Stimulated activated naive CD8-positive, alpha-beta T cell treated with anti-CD3 and anti-CD28 coated beads, Interleukin-15, Interleukin-2, amounts not matched to agents 100 U/mL and 50 U/mL, for 24 hours (primary cell): ENCODE measurements at regions not wholly inside any gene's neighbourhood (a gene's known extent, or its start where the extent isn't known, plus 50 kb on each side); places are given as distances from the start of the nearest gene placed in this dataset.
A peak's percentile ranks its signal among the peaks of the same experiment; 100 is the strongest.
"Not testable (repeated sequence)": the region's sequence is repeated elsewhere in the genome, so short reads cannot be mapped to it uniquely, and the experiment has no call there.

Source experiments
- ATAC-seq: fragments of 150-1000 bp; cut with Tn5 transposase; one replicate; pipeline ENCODE4 v1.10.0; 2021
- DNase-seq: peaks from one replicate; pipeline ENCODE4 v3.0.0; 2021

DNA sequence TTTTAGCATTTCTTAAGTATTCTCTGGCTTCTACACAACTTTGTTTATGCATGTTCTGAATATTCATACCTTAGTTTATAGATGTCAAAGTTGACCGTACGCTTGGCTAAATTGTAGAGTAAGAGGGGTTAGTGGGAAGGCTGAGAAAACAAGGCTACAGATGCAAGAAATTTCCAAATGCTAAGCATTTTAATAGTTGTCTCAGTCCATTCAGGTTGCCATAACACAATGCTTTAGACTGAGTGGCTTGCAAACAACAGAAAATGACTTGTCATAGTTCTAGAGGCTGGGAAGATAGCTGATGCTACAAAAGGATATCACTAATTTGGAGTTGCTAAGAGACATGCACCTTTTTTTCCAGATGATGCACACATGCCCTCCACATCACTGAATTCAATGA, 53.0 kb upstream of the C1QTNF3 start:
- DNase-seq, ATAC-seq: not testable (repeated sequence)

DNA sequence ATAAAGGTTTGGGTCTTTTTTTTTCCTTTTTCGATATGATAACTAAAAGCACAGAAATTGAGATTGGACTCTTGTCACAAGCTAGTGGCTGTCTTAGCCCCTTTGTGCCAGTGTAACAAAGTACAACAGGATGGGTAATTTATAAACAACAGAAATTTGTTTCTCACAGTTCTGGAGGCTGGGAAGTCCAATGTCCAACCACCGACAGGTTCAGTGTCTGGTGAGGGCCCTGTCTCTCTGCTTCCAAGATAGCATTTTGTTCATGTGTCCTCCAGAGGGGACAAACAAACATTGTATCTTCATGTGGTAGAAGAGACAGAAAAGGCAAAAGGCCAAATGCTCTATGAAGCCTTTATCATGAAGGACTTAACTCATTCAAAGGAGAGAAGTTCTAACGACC, 56.9 kb upstream of the C1QTNF3 start:
- not testable (repeated sequence) for DNase-seq, ATAC-seq

DNA sequence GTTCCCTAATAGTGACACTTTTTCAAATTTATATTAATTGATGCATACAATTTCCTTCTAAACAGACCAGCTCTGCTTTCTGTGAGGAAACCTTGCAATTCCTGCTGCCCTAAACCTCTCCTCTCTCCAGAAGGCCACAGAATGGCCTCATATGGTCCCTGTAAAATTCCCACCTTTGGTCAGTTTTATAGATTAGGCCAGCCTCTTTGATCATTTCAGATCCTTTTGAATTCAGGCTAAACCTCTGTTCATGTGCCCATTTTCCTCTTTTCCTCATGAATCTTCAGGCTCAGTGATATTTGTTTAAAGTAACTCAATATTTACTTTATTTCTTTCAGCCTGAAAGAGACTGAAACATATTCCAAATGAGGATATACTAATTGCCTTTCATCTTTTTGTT, 58.6 kb upstream of the C1QTNF3 start:
- not testable (repeated sequence) for DNase-seq, ATAC-seq

DNA sequence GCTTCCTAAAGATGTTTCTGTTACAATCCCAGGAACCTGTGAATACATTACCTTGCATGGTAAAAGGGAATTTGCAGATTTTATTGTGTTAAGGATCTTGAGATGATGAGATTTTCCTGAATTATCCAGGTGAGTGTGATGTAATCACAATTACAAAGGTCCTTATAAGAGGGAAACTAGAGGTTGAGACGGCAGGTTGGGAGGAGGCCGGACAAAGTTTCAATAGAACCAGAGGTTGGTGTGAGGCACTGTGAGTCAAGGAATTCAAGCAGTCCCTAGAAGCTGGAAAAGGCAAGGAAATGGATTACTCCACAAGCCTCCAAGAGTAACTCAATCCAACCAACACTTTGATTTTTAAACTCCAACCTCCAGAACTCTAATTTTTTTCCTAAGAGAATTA, 65.9 kb upstream of the C1QTNF3 start:
- ATAC-seq, DNase-seq: not testable (repeated sequence)

DNA sequence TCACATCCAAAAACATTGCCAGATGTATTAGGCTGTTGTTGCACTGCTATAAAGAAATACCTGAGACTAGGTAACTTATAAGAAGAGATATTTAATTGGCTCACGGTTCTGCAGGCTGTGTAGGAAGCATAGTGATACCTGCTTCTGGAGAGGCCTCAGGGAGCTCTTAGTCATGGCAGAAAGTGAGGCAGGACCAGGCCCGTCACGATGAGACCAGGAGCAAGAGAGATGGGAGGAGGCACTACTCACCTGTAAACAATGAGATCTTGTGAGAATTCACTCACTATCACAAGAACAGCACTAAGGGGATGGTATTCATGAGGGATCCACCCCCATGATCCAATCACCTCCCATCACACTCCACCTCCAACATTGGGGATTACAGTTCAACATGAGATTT, 81.3 kb upstream of the C1QTNF3 start:
- ATAC-seq, DNase-seq: not testable (repeated sequence)

DNA sequence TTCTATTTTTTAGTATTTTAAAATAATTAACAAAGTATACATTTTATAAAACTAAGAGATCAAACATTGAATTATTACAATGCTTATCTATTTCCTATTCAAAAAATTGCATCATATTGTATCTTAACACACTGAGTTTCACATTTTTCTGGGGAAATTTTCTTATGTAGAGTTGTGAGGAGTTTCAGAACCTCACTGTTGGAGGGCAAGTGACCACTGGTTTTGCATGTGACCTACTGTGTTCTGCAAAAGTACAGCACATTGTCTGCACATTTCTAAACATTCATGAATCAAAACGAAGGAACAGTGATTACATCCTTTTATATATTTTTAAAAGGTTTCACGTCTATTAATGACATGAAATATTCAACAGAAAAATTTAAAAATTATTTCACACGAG, 82.3 kb upstream of the C1QTNF3 start:
- not testable (repeated sequence) for ATAC-seq, DNase-seq

DNA sequence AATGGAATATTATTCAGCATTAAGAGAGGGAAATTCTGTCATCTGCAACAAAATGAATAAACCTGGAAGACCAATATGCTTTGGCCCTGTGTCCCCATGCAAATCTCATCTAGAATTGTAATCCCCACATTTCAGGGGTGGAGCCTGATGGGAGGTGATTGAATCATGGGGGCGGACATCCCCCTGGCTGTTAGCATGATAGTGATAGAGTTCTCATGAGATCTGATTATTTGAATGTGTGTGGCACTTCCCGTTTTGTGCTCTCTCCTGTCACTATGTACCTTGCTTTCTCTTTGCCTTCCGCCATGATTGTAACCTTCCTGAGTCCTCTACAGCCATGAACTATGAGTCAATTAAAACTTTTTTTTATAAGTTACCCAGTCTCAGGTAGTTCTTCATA, 83.7 kb upstream of the C1QTNF3 start:
- DNase-seq, ATAC-seq: not testable (repeated sequence)

DNA sequence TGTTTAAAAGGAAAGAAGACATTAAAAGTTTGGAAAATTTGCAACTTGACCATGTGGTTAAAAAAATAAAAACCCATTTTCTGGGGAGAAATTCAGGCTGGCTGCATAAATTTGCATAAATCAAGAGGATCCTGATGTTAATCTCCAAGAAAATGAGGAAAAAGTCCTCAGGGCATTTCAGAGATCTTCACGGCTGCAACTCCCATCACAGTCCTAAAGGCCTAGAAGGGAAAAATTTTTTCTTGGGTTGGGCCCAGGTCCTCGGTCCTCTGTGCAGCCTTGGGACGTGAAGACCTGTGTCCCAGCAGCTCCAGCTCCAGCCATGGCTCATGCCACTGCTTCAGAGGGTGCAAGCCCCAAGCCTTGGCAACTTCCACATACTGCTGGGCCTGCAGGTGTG, 84.8 kb upstream of the C1QTNF3 start:
- ATAC-seq, DNase-seq: not testable (repeated sequence)

DNA sequence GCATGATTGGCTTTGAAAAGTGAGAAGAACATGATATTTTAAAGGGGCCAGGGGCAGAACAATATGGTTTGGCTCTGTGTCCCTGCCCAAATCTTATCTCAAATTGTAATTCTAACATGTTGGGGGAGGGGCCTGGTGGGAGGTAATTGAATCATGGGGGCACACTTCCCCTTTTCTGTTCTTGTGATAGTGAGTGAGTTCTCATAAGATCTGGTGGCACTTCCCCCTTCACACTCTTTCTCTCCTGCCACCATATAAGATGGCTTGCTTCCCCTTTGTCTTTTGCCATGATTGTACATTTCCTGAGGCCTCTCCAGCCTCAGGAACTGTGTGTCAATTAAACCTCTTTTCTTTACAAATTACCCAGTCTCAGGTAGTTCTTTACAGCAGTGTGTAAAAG, 85.9 kb upstream of the C1QTNF3 start:
- DNase-seq, ATAC-seq: not testable (repeated sequence)

DNA sequence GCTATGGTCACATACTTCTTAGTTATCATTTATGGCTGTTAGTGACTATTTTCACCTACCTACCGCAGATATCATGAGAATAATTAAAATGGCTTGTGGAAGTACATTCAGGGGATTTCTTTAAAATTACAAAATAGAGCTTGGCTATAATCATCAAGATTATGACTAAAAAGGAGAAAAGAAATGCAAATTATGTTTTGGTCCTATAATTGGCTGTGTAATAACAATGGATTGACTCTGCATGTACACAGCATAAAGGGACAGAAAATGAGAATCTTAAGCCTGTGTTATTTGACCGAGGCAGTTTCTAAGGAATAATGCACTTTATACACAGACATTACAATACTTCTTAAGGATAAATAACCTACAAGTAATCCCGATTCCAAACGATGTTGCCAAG, 112.0 kb upstream of the C1QTNF3 start:
- not testable (repeated sequence) for DNase-seq, ATAC-seq

DNA sequence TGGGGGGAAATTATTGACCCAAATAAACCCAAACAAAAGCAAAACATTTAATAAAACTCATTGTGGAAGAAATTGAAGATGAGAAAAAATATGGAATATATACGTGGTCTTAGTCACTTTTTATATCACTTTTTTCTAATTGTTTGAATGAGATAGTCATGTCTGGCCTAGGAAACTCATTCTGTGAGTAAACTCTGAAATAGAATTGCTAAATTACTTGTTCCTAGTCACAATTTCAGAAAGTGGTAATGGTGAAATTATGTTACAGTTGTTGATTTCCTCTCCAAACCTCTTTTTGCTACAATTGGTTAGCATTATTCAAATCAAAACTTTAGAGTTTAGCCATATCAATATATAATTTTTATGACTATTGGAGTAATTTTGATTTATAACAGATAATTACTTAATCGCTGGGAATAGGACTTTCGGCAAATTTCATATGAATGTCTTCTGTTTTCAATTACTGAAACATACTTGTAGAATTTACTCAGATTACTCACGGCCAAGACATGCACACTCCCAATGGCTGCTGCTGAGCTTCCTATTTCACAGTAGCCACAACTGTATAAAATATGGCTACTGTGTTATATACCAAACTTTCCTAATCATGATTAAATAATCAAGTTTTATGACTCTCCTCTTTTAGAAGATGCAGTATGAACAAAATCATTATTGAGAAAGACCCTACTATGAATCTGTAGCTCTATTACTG, 113.8 kb upstream of the C1QTNF3 start:
- ATAC-seq, DNase-seq: not testable (repeated sequence)

DNA sequence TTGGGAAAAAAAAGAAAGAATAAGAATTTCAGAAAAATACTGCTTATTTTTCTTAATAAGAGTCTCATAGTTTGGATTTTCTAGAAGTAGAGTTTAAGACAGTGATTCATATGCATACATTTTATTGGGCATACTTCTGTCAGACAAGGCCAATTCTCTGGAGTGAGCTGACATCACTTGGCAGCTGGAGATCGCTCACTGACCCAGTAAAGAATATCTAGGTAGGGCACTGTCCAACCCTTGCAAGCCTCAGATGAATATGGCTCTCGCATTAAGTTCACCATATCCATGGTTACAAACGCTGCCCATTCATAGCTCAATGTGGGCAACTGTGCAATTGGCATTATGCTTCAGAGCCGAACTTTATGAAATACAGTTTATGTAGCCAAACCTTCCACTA, 117.9 kb upstream of the C1QTNF3 start:
- not testable (repeated sequence) for DNase-seq, ATAC-seq

DNA sequence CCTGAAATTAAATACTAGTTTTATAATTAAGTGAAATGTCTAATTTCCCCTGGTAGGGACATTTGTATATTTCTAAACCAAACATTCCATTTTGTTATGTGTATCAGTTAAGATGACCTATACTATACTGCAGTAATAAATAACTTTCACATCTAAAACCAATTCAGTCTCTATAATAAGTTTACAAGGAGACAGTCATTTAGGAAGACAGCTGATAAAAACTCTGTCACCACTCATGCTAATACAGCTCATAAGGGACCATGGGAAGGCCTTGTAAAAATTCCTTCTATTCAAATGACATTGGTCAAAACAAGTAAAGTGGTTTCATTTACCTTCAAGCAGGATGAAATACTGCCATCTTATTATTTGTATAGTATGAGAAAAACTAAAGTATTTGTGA, 128.4 kb upstream of the C1QTNF3 start:
- not testable (repeated sequence) for ATAC-seq, DNase-seq

DNA sequence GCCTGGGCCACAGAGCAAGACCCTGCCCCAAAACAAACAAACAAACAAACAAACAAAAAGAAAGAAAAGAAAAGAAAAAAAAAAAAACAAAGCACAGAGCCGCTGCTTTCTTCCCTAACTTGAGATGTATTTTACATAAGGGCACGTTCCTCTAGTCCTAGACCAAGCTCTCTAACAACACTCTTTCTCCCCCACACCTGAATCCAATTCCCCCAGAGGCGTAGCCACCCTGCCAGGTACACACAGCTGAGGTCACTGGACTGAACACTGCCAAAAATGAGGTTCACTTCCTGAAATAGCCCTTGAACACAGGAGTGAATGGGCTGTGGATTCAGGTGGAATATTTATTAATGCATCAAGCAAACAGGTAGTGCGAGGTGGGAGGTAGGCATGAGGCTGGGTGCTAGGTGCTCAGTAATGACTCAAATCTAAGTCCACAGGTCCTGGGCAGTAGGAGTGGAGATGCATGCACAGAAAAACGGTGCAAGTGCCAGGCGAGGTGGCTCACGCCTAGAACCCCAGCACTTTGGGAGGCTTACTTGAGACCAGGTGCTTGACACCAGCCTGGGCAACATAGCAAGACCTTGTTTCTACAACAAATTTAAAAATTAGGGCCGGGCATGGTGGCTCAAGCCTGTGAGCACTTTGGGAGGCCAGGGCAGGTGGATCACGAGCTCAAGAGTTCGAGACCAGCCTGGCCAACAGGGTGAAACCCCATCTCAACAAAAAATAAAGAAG, 136.6 kb upstream of the C1QTNF3 start:
- DNase-seq, ATAC-seq: not testable (repeated sequence)

DNA sequence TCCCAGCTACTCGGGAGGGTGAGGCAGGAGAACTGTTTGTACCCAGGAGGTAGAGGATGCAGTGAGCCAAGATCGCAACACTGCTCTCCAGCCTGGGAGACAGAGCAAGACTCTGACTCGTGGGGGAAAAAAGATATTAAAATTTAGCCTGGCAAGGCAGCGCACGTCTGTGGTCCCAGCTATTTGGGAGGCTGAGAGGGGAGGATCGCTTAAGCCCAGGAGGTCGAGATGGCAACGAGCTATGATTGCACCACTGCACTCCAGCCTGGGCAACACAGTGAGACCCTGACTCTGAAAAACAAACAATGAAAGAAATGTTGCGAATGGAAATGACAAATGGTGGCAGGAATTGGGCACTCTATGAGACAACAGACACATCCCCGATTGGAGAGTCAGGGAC, 137.2 kb upstream of the C1QTNF3 start:
- ATAC-seq, DNase-seq: not testable (repeated sequence)

DNA sequence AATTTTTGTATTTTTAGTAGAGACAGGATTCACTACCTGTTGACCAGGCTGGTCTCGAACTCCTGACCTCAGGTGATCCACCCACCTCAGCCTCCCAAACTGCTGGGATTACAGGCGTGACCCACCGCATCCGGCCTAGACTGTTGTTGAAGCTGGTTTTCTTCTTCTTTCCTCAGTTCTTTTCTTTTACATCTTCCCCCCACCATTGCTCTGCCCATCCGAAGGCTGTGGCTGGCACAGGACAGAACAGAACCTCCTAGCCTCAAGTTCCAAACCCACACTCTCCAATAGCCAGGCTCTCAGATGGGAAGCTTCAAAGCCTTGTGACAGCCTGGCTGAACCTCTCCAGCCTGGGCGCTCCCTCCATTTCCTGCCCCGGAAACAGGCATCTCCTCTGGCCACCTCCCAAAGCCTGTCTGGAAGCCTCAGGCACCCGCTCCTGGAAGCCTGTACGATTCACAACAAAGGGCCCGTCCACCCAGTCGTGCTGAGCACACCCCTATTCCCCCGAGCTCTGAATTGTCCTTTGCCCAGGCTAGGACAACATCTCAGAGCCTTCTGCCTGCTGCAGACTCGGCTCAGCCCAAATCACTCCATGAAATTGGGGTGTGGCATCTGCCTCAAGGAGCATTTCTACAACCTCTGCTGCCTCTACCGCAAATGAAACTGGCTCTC, 138.1 kb upstream of the C1QTNF3 start:
- not testable (repeated sequence) for DNase-seq, ATAC-seq

DNA sequence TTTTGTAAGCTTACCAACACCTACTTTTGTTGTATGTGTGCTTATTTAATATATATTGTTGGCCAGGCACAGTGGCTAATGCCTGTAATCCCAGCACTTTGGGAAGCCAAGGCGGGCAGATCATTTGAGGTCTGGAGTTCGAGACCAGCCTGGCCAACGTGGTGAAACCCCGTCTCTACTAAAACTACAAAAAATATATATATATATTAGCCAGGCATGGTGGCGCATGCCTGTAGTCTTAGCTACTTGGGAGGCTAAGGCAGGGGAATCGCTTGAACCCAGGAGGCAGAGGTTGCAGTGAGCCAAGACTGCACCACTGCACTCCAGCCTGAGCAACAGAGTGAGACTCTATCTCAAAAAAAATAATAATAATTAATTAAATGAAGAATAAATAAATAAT, 142.0 kb upstream of the C1QTNF3 start:
- ATAC-seq, DNase-seq: not testable (repeated sequence)

DNA sequence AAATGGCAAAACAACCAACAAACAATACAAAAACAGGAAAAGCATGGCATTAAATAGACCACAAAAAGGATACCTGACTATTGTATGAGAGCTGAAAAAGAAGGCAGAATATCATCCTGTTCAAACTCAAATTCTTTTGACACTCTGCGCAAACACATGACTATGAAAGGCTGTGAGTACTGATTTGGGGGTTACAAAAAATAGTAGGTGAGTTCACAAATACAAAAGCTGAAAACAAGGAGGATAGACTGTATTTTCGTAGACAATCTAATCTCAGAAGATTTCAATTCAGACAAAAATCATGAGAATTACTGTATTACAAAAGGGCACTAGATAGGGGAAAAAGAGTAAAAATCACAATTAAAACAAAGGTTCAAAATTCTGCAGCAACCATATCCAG, 142.6 kb upstream of the C1QTNF3 start:
- DNase-seq = not testable (repeated sequence)

DNA sequence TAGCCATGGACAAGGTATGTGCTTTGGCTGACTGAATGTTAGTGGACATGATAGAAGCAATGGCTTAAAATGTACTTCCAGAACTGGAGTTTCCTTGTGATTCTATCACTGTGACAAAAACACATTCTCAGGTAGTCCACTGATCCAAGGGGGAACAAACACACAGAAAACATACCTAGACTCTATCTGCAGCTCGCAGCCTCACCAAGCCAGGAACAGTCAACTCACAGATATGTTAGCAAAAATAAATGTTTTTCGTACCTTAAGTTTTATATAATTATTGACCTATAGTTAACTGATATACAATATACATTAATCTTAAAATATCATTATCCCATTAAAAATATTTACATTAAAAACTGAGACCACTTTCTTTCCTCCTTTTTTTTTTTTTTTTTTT, 143.1 kb upstream of the C1QTNF3 start:
- not testable (repeated sequence) for DNase-seq, ATAC-seq

More for the DNA sequence above, 142.6 kb upstream of the C1QTNF3 start:
- ATAC-seq = not testable (repeated sequence)

DNA sequence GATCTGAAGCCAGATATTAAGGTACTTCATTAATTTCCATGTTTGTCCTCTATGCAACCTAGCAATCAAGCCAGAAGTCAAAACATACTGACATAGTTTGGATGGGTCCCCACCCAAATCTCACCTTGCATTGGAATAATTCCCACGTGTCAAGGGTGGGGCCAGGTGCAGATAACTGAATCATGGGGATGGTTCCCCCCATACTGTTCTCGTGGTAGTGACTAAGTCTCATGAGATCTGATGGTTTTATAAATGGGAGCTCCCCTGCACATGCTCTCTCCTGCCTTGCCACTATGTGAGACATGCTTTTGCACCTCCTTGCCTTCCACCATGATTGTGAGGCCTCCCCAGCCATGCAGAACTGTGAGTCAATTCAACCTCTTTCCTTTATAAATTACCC, 143.9 kb upstream of the C1QTNF3 start:
- peak; percentile 8 for DNase-seq
- ATAC-seq = not testable (repeated sequence)

DNA sequence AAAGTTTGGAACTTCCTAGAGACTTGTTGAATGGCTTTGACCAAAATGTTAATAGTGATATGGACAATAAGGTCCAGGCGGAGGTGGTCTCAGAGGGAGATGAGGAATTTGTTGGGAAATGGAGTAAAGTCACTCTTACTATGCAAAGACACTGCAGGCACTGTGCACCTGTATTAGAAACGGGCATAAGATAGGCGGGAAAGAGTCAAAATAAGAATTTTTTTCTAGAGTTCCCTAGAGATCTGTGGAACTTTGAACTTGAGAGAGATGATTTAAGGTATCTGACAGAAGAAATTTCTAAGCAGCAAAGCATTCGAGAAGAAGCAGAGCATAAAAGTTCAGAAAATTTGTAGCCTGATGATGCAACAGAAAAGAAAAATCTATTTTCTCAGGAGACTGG, 144.4 kb upstream of the C1QTNF3 start:
- DNase-seq, ATAC-seq: not testable (repeated sequence)
